Memory B cell (primary cell): ENCODE measurements at regions not wholly inside any gene's neighbourhood (a gene's known extent, or its start where the extent isn't known, plus 50 kb on each side); places are given as distances from the start of the nearest gene placed in this dataset.

Source experiments
- ATAC-seq: fragments of 150-1000 bp; cut with Tn5 transposase; 2 replicates; pipeline ENCODE4 v1.10.0; 2021; ENCODE audit warnings: low read depth, mild to moderate bottlenecking, moderate library complexity
- DNase-seq, 2 donors: peaks; one replicate each; pipeline ENCODE4 v3.0.0; 2022; ENCODE audit warnings: low spot score in 2 of 2
- H3K27ac Mint-ChIP-seq: one replicate; pipeline ENCODE4 v1.8.0; 2022; ENCODE audit warnings: mild to moderate bottlenecking, moderate library complexity, mixed read lengths
- H3K27me3 Mint-ChIP-seq: one replicate; pipeline ENCODE4 v1.8.0; 2022; ENCODE audit warnings: mixed read lengths
- H3K36me3 Mint-ChIP-seq: one replicate; pipeline ENCODE4 v1.8.0; 2022; ENCODE audit warnings: mild to moderate bottlenecking, mixed read lengths
- H3K4me1 Mint-ChIP-seq: one replicate; pipeline ENCODE4 v1.8.0; 2022; ENCODE audit warnings: mixed read lengths
- H3K4me3 Mint-ChIP-seq: one replicate; pipeline ENCODE4 v1.8.0; 2022; ENCODE audit warnings: mild to moderate bottlenecking, moderate library complexity, mixed read lengths
- H3K9me3 Mint-ChIP-seq: one replicate; pipeline ENCODE4 v1.8.0; 2022; ENCODE audit warnings: mixed read lengths

- H3K4me3 Mint-ChIP-seq: no peak overlapping the region
- peaks cover 5% of the 10 kb centered on the region for H3K4me1 Mint-ChIP-seq
- no peak overlapping the region for H3K27ac Mint-ChIP-seq
- H3K36me3 Mint-ChIP-seq: no peaks in the 10 kb centered on the region
- H3K9me3 Mint-ChIP-seq: no peaks in the 10 kb centered on the region
- DNase-seq (no peak), ATAC-seq (no peak)
- peaks cover 40% of the 10 kb centered on the region for H3K27me3 Mint-ChIP-seq
Measured at GRCh38 chr17:79216826-79217225, 142.2 kb downstream of the ENGASE start.

DNA sequence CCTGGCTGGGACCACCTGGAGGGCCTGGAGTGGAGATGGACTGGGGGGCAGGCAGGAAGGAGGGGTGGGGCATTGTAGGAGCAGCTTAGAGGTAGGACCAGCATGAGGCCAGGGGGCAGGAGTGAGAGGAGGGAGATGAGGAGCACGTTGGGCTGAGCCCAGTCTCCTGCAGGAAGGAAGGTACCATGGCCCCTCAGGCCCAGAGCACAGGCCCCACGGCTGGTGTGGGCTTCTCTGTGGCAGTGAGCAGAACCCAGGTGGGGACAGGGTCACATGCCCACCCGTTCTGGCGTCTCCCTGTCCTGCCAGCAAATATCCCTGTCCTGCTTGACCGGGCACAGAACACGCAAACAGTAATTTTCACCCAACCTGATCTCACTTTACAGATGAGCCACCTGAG, 141.8 kb downstream of the ENGASE start:
- Mint-ChIP-seq H3K4me3 (no peak overlapping the region), H3K9me3 (no peaks in the 10 kb centered on the region), H3K27ac (no peak overlapping the region), H3K27me3 (peaks cover 44% of the 10 kb centered on the region), H3K36me3 (no peaks in the 10 kb centered on the region), H3K4me1 (peaks cover 5% of the 10 kb centered on the region)
- ATAC-seq: no peak
- DNase-seq: no peak

DNA sequence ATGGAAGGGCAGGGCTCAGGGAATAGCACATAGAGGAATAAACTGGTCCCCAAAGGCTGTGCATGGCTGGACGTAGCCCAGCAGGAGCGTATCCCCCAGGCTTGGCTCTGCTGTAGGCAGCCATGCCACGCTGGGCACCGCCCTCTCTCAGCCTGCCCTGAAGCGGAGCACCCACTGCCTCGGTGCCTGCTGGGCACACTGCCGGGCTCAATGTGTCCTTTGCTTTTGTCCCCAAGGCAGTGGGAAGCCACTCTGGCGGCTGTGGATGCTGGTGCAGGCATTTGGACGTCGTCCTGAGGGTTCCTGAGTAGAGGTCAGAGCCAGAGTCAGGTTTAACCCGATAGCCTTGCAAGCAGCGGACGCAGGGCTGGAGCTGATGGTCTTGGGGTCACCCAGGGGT, 141.0 kb downstream of the ENGASE start:
- no peak overlapping the region for H3K4me3 Mint-ChIP-seq
- no peak overlapping the region for H3K27ac Mint-ChIP-seq
- peaks cover 5% of the 10 kb centered on the region for H3K4me1 Mint-ChIP-seq
- no peaks in the 10 kb centered on the region for H3K36me3 Mint-ChIP-seq
- ATAC-seq (no peak), DNase-seq (no peak)
- peaks cover 45% of the 10 kb centered on the region for H3K27me3 Mint-ChIP-seq
- no peaks in the 10 kb centered on the region for H3K9me3 Mint-ChIP-seq

GRCh38 chr17:79214940-79215604, 140.4 kb downstream of the ENGASE start:
- peaks cover 44% of the 10 kb centered on the region for H3K27me3 Mint-ChIP-seq
- H3K36me3 Mint-ChIP-seq: no peaks in the 10 kb centered on the region
- no peak for DNase-seq
- H3K9me3 Mint-ChIP-seq: no peaks in the 10 kb centered on the region
- no peaks in the 10 kb centered on the region for H3K4me1 Mint-ChIP-seq
- no peak overlapping the region for H3K27ac Mint-ChIP-seq
- no peak for ATAC-seq
- H3K4me3 Mint-ChIP-seq: no peak overlapping the region

GRCh38 chr17:79214459-79214858, 139.8 kb downstream of the ENGASE start:
- Mint-ChIP-seq H3K9me3 (no peaks in the 10 kb centered on the region), H3K4me1 (no peaks in the 10 kb centered on the region), H3K27me3 (peaks cover 43% of the 10 kb centered on the region), H3K36me3 (no peaks in the 10 kb centered on the region), H3K4me3 (no peak overlapping the region), H3K27ac (no peak overlapping the region)
- DNase-seq (no peak), ATAC-seq (no peak)

- ATAC-seq (no peak), DNase-seq (no peak)
- Mint-ChIP-seq H3K4me1 (no peaks in the 10 kb centered on the region), H3K36me3 (no peaks in the 10 kb centered on the region), H3K4me3 (no peak overlapping the region), H3K27me3 (peaks cover 36% of the 10 kb centered on the region), H3K27ac (no peak overlapping the region), H3K9me3 (no peaks in the 10 kb centered on the region)
Measured at GRCh38 chr17:79213305-79213704, 138.7 kb downstream of the ENGASE start.

GRCh38 chr17:79212149-79213087, 137.8 kb downstream of the ENGASE start:
- Mint-ChIP-seq H3K27ac (no peak overlapping the region), H3K9me3 (no peaks in the 10 kb centered on the region), H3K36me3 (no peaks in the 10 kb centered on the region), H3K4me3 (no peak overlapping the region), H3K4me1 (no peaks in the 10 kb centered on the region), H3K27me3 (peaks cover 31% of the 10 kb centered on the region)
- DNase-seq: no peak
- ATAC-seq: no peak

GRCh38 chr17:79211061-79211770, 136.6 kb downstream of the ENGASE start:
- Mint-ChIP-seq H3K27me3 (peaks cover 26% of the 10 kb centered on the region), H3K27ac (no peak overlapping the region), H3K36me3 (no peaks in the 10 kb centered on the region), H3K4me3 (no peak overlapping the region), H3K9me3 (no peaks in the 10 kb centered on the region), H3K4me1 (no peaks in the 10 kb centered on the region)
- DNase-seq (no peak), ATAC-seq (no peak)

DNA sequence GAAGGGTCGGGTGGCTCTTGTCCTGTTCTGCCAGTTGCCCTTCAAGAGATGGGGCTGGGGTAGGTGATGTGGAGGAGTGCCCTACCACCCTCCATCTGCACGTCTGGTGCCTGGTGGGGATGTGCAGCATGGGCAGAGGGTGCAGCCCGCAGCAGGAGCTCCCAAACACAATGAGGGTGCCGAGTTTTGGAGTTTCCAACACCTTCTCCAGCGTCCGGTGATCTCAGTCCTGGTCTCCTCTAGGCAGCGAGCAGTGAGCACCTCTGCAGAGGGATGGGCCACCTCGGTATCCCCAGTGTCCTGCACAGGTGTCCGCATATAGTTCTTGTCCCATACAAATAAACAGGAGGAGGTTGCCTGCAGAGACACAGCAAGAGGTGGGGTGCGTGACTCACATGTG, 136.0 kb downstream of the ENGASE start:
- H3K27me3 Mint-ChIP-seq: peaks cover 24% of the 10 kb centered on the region
- H3K36me3 Mint-ChIP-seq: no peaks in the 10 kb centered on the region
- H3K9me3 Mint-ChIP-seq: no peaks in the 10 kb centered on the region
- no peaks in the 10 kb centered on the region for H3K4me1 Mint-ChIP-seq
- H3K4me3 Mint-ChIP-seq: no peak overlapping the region
- ATAC-seq: no peak
- no peak for DNase-seq
- H3K27ac Mint-ChIP-seq: no peak overlapping the region

DNA sequence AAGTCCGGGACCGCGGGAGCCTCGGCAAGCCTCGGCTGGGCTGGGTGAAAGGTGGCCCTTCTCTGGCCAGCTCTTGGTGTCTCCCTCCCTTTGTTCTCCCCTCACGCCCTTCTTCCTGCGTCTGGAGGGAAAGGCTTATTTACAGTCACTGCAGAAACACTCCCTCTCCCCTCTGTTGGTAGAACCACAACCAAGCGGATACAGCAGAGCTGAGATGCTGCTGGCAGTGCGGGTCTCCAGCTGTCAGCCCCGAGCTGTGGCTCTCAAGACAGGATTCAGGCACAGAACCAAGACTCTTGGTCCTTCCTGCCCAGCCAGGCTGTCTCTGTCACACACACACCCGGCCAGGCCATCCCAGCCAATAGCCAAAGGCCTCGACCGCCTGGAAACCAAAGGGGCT, 133.3 kb downstream of the ENGASE start:
- Mint-ChIP-seq H3K9me3 (no peaks in the 10 kb centered on the region), H3K4me1 (no peaks in the 10 kb centered on the region), H3K4me3 (no peak overlapping the region), H3K27me3 (peaks cover 13% of the 10 kb centered on the region), H3K27ac (no peak overlapping the region), H3K36me3 (no peaks in the 10 kb centered on the region)
- ATAC-seq (no peak), DNase-seq (no peak)

- Mint-ChIP-seq H3K27ac (no peak overlapping the region), H3K36me3 (no peaks in the 10 kb centered on the region), H3K9me3 (no peaks in the 10 kb centered on the region), H3K27me3 (peaks cover 15% of the 10 kb centered on the region), H3K4me3 (no peak overlapping the region), H3K4me1 (no peaks in the 10 kb centered on the region)
- ATAC-seq (no peak), DNase-seq (no peak)
Measured at GRCh38 chr17:79205688-79206205, 131.1 kb downstream of the ENGASE start.

DNA sequence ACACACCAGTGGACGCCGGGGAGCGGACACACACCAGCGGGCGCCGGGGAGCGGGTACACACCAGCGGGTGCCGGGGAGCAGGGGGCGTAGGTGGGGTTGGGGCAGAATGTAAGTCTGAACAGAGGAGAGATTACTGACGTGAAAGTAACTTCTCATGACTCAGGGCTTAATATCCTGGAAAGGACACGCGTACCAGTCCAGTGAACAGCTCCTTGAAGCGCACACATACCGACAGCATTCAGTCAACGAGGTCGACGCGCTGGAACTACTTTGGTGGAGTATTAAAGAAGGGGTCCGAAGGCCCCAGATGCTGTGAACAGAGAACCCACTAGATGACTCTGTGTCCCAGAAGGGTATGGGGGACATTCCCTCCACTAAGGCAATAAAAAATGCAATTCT, 129.6 kb downstream of the ENGASE start:
- H3K9me3 Mint-ChIP-seq: no peaks in the 10 kb centered on the region
- H3K27ac Mint-ChIP-seq: no peak overlapping the region
- ATAC-seq: no peak
- H3K27me3 Mint-ChIP-seq: peaks cover 12% of the 10 kb centered on the region
- DNase-seq: no peak
- H3K4me3 Mint-ChIP-seq: no peak overlapping the region
- H3K36me3 Mint-ChIP-seq: no peaks in the 10 kb centered on the region
- H3K4me1 Mint-ChIP-seq: no peaks in the 10 kb centered on the region

DNA sequence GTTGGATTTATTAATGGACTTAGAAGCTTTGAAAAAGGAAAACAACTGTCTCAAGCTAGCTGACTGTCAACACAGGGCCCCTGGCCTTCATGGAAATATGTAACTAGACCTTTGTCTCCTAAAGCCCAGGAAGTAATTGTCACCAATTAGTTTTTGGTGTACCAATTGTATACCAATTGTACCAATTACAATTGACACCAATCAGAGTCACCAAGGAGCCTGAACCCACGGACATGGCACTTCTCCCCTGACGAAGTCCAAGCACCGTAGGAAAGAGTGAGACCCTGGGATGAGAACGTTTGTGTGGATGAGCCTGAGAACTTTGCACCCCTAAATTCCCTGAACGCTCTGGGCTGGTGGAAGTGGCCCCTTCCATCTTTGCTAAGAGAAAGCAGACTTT, 129.0 kb downstream of the ENGASE start:
- Mint-ChIP-seq H3K4me3 (no peak overlapping the region), H3K27ac (no peak overlapping the region), H3K27me3 (peaks cover 12% of the 10 kb centered on the region), H3K36me3 (no peaks in the 10 kb centered on the region), H3K9me3 (no peaks in the 10 kb centered on the region), H3K4me1 (no peaks in the 10 kb centered on the region)
- no peak for ATAC-seq
- DNase-seq: no peak

DNA sequence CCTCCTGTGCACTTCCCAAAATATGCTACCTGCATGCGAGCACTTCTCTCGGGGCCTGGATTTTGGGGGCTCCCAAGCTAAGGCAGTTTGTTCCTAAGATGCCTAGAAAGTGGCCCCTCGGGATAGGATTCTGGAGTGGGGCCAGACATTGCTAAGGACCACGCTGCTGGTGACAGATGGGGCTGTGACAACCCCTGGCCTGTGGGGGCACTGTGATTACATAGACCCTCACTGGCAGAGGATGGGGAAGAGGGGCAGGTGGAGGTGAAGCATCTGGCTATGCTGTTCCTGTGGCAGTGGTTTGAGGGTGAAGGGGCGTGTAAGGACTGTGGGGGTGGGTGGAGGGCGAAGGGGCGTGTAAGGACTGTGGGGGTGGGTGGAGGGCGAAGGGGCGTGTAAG, 128.4 kb downstream of the ENGASE start:
- Mint-ChIP-seq H3K9me3 (no peaks in the 10 kb centered on the region), H3K4me1 (no peaks in the 10 kb centered on the region), H3K27me3 (peaks cover 13% of the 10 kb centered on the region), H3K4me3 (no peak overlapping the region), H3K36me3 (no peaks in the 10 kb centered on the region), H3K27ac (no peak overlapping the region)
- no peak for DNase-seq
- no peak for ATAC-seq
